CD4-positive, alpha-beta T cell treated with Interleukin-10 for 1 hour (primary cell): ENCODE measurements at regions not wholly inside any gene's neighbourhood (a gene's known extent, or its start where the extent isn't known, plus 50 kb on each side); places are given as distances from the start of the nearest gene placed in this dataset.

Experiments used
- DNase-seq: peaks from one replicate; pipeline ENCODE4 v3.0.0-alpha.2; 2020

DNA sequence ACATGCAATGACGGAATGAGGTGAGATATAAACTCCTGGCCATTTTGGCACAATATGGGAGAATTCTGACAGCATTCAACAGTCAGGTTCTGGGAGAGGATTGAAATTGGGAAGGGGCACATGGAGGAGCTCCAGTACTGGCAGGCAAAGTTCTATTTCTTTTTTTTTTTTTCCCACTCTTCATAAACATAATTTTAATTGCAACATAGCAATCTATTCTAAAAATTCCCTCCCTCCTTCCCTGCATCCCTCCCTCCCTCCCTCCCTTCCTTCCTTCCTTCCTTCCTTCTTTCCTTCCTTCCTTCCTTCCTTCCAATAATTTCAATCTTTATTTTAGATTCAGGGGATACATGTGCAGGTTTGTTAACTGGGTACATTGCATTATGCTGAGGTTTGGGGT is 93.2 kb downstream of the PTCSC3 start:
- no peak for DNase-seq

DNA sequence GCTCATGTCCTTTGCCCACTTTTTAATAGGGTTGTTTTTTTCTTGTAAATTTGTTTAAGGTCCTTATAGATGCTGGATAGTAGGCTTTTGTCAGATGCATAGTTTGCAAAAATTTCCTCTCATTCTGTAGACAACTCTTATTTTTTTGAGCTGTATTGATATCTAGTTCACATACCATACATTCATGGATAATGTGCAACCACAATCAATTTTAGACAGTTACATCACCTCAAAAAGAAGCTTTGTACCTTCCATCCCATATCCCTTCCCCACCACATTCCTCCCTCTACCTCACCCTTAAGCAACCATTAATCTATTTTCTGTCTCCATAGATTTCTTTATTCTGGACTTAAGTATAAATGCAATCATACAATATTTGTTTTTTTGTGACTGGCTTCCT is 98.4 kb downstream of the PTCSC3 start:
- no peak for DNase-seq

DNA sequence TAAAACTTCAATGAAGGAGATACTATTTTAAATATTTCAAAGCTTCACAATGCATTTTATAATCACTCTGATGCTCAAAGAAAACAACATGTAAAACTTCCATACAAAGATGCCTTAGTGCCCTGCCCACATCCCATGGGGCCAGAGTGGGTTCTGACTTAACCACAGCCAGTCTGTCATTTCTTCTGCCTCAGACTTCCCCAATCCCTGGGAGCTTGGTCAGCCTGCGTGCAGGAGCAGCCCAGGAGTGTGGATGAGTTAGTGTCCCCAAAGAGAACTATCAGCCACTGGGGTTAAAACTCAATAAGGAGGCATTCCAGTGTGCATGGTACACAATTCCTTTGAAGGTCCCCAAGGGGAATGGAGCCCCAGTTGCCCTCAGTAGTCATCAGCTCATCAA is 100.3 kb downstream of the PTCSC3 start:
- no peak for DNase-seq

DNA sequence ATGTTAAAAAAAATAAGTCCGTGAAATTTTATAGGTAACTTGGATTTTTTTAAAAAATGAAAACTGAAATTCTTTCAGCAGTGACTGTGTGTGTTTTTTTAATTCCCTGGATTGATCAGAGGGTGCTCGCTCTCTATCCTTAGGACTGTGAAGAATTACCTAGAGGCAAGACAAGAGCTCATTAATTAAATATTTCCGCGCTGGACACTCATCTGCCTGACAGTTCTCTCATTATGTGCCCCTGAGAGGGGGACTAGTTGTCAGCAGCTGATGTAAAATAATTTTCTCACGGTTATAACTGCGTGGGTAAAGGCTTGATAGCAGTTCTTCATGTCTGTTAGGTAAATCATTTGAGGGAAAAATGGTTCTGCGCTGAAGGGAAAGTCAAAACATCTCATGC is 101.3 kb downstream of the PTCSC3 start:
- no peak for DNase-seq

DNA sequence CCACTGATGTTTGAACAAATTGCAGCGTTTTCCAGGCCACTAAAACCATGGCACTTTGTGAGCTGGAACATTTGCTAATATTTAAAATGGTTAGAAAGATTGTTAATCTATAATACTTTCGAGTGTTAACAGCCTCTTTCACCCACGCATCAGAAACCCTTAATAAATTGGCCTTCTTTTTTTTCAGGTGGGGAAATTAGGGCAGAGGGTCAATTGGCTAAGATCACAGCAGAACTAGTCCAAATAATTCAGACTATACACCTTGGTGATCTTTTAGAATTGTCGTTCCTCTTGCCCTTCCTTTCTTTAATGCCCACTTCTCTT is 105.8 kb downstream of the PTCSC3 start:
- no peak for DNase-seq

DNA sequence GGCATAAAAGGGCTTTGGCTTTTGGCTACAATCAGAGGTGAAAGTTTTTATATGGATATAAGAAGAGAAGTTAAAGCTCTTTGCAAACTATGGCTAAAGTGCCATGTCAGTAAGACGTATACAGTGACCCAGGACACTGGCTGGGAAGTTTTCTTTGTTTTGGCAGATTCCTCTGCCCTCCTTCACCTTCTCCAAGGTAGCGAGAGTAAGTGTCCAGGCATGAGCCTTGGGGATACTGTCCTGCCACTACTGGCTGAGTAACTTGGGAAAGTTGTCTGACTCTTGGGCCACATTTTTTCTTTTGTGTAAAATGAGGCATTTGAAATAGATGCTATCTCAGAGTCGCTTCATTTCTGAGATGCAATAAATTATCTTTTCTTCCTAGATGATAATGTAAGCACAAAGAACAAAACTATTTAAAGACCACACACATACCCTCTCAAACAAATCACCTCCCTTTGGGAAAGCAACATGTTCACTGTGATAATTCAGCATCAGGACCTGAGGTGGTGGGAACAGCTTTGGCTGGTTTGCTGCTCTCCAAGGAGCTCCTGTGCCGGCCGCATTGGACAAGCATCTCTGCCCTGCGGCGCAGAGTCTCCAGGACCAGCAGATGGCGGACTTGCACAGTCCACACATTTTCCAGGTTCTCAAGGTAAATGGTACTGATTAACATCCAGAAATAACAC is 106.3 kb downstream of the PTCSC3 start:
- DNase-seq = no peak

DNA sequence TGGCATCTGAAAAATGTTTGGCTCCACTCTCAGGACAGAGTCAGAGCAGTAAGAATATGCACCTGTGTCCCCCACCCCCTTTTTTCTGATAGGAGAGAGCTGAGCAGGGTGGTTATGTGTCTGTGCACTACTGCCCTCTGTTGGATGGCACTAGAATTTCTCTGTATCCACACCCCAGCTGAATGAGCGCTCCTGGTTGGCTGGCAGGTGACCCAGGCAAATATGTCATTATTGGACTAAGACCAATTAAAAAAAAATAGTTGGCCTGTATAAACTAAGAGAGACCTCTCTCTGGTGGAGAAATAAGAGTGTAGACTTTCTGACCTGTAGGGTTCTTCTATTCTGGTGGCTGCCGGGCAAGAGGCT is 107.0 kb downstream of the PTCSC3 start:
- DNase-seq = peak; percentile 32

DNA sequence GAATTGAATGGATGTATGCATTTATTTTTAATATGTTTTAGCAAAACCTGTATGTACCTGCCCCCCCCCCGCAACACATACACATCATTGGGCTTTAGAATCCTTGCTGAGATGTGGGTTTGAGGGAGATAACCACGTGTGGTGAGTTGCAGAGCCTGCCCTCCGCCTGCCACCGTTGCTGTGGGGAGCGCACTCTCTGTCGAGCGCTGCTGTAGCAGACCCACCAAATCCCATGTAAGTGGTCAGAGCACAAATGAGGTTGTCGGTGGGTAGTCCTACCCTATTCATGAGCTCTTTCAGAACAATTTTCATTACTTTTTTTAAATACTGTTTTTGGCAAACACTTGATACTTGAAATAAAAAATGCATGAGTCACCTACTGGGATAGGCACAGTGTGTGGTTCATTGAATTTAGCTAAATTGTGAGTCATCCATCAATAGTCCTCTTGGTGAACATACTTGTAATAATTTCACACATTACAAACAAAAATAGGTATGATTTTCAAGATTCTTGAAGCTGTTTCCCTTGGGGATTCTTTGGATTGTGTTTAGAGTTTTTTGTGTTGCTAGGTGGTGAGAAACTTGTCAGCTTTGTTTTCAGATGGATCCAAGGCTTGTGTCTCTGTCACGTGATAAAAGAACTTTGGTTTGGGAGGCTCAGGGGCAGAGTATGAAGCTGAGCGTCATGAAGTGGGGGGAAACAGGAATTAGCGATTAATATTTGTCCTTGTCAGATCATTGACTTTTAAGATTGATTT is 107.6 kb downstream of the PTCSC3 start:
- no peak for DNase-seq

DNA sequence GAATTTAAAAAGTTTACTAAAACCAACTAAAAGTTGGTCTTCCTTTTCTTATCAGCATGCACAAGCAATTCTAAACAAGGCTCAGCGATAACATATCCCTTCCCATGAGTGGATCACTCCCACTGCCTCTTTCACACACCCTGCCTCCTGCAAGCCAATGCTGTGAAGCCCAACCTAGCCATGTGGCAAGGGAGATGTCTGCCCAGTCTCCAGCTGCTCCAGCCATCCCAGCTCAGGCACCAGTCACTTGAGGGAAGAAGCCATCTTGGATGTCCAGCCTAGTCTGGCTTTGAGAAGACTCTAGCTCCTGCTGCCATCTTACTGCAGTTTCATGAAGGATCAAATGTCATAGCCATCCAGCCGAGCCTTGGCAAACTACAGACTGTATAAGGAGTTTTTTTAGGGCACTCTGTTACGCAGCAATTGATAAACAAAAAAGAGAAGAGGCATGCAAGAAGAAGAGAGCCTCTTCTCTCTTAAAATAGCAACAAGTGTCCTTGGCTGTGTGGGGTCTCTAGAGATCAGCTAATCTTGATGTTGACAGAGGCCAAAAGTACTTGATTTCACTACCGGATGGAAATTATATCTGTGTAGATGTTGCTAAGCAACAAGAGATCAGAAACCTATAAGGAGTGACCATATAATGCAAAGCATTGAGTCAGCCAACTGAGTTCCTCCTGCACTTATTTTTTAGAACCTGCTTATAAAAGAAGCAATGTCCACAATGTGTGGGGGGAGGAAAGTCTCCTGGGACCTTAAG is 108.9 kb downstream of the PTCSC3 start:
- DNase-seq = no peak

DNA sequence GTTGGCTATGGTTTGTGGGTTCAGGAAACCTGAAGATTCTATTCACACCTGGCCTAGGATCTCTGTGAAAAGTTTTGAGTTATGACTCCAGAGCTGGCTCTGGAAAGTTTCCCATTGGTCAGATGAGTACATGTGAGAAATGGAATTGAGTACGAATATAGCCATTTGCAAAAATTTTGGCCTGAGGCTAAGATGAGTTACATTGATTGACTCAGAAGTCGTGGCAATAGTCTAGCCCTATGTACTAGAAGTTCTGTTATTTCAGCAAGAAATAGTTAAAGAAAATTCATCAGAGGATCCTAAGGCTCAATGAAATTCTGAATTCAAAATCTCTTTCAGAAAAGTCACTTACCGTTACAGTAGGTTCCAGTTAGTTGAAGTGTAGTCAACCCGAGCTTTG is 109.9 kb downstream of the PTCSC3 start:
- no peak for DNase-seq

DNA sequence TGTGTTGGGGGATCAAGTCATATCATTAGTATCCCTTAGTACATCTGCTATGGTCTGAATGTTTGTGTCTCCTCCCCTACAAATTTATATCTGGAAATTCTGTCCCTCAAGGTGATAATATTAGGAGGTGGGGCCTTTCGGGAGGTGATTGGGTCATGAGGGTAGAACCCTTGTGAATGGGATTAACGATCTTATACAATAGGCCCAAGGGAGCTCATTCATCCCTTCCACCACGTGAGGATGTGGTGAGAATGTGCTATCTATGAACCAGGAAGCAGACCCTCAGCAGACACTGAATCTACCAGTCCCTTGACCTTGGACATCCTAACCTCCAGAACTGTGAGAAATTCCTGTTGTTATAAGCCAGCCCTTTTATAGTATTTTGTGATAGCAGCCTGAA is 110.7 kb downstream of the PTCSC3 start:
- DNase-seq = no peak

DNA sequence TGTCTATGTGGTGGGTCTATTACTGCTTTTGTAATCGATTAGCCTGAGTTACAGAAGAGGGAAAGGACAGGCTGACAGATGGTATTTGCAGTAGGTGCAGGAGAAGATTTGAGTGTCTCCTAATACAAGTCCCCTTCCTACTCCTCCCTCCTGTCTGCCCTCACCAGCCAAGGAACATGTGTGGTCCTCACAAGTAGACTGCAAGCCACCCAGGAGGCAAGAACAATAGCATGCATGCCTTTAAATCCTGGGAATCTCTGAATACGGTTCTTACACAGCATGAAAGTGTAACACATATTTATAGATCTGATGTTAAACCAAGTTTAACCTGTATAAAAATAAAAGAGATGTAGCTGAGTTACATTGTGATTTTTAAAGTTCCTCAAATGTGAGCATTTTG is 117.0 kb downstream of the PTCSC3 start:
- no peak for DNase-seq

DNA sequence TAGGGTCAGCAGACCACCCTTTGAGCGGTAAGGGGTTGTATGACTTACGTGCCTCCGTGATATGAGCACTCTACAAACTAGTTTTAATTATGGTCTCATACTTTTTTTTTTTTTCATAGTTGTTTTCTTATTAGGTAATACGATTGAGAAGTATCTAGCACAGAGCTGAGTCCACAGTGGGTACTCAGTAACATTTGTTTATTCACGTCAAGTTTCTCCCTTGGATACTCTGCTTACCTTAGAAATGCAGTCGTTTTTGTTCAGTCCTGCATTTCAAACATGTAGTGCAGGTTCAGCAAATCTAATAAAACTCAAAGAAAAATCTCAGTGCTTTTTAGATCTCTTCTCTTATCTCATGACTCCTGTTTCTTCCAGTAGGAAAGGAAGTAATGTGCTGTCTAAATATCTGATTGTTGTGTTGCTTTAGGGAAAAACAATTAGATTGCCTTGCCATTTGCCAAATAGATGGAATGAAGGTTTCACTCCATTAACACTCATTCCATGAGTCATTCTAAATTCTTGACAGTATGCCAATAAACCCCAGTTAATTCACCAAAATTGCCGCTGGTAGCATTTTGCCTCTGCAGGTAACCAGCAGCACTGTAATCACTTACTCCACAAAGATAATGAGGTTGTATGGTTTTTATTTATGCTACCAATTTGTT is 118.9 kb downstream of the PTCSC3 start:
- no peak for DNase-seq

DNA sequence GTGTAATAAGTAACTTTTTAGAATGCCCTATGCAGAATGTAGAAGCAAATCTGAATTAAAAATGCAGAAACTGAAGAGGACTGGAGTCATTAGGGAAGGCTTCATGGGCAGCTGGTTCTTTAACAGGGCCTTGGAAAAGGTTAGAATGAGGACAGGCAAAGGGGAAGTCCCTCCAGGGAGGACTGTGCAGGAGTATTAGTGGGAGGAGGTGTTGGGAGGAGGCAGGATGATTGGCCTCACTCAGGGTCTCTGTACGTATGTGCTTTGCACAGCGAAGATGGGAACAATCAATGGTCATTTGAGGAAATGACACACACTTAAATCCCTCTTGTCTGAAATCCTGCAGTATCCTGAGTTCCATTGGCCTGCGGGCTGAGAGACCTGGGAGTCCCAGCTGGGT is 119.7 kb downstream of the PTCSC3 start:
- no peak for DNase-seq

DNA sequence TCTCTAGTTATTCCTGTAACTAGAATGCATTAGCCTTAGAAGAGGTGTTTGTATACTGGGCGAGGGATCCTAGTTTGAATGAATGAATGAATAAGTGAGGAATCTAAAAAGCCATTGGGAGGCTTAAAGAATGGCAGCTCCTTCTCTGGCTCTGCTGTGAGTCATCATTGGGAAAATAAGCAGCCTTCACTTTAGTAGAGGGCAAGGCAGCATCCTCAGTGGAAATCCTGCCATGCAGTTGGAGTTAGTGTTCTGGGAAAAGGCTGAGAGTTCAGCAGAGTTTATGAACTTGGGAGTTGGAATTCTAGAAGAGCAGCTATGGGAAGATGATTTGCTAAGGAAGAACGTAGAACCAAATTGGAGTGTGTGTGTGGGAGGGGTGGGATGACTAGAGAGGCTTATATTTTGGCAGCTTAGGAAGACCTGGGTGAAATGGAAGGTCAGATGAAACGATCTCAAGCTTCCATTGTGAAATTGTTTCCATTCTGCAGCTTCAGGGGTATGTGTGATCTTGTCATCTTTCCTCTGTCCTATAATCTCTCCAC is 120.8 kb downstream of the PTCSC3 start:
- no peak for DNase-seq

DNA sequence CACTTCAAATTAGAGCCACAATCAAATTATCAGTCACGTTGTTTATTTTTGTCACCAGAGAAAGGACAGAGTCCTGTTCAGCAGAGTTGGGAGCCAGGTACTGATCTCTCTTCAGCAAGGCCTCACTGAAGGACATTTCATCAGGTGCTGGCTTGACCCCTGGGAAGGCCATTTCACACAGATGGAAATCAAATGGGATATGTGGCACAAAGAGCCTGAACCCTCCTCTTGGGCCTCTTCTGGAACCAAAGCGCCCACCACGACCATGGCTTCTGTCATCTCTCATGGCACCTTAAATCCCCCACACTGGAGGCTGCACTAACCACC is 121.5 kb downstream of the PTCSC3 start:
- no peak for DNase-seq

DNA sequence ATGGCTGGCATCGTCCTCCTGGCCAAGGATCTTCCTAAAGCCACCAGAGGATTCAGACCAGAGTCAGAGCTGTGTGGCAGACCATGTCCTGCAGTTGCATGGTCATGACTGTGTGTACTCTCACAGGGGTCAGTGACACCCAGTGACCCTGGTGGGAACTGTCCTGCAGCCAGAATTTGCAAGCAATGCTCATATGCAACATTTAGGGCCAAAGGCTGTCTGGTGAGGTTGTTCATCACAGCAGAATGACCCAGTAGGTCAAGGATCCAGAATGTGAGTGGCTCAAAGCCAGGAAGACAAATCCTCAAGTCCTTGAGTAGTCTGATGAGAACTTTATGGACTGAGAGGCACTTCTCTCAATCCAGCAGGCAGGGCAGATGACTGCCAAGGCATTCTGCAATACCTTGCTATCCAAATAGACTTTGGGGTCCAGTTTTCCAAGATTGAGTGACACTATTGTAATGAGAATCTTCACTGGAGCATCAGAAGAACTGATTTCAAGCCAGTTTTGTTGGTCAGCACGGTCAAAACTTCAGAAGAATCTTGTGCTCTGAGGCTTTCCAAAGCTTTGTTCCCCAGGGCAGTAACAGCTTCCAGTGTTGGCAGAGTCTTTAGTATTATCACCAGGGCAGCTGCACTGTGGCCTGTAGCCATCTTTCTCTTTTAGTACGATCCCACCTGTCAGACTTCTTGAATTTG is 122.0 kb downstream of the PTCSC3 start:
- DNase-seq = no peak

DNA sequence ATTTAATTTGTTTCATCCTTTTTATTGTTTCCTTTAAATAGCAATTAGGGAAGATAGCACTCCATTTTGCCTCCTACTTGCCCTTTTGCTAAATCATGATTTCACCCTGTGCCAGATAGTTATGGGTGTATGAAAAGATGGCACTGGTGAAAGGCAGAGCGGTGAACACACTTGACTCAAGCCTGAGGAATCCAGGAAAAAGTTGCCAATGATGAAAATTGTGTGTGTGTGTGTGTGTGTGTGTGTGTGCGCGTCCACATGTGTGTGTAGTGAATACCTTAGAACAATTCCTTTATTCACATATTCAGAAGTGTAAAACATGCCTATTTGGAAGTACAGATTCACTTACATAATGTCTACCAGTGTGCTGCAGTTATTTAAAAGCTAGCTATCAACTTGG is 123.8 kb downstream of the PTCSC3 start:
- no peak for DNase-seq

DNA sequence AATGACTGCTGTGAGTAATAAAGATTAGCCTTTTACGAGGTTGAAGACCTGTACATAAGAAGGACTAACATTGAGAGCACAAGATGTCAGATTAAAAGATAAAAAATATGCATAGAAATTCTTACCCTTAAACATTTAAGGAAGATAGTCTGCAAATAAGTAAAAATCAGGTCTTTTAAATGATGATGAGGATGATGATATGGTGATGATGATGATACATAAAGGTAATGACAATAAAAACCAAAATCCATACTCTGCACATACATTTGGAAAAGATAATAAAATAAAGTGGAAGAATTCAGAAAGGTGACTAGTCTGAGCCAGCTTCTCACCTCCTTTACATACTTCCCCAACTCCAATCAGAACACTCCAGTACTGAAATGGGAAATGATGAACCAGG is 124.5 kb downstream of the PTCSC3 start:
- no peak for DNase-seq

DNA sequence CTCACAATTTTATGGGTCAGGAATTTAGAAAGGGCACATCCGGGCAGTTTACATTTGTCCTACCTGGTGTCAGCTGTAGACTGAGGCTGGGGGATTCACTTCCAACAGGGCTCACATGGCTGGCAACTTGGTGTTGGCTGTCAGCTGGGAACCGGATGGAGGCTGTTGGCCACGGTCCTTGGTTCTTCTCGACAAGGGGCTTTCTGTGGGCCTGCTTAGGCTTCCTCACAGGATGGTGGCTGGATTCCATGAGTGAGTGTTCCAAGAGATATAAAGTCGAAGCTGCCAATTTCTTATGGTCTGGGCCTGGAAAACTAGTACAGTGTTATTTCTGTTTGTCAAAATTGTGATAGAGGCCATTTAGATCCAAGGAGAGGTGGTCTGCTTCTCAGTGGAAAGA is 127.9 kb downstream of the PTCSC3 start:
- DNase-seq = no peak

DNA sequence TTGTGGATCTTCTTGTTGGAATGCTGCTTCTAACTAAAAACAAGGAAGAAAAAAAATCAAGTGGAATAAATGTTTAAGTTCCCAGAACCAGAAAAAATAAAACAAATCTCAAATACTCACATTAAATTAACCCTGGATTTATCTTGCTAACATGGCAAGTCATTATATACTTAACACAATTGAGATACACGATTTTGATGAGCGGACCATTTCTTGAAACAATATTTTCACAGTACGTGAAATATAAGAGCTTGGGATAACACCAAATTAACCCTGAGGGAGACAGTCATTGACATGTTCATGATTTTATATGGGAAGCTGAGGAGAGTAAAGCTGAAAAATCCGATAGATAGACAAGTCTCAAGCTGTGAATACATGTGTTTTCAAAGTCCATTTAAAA is 128.6 kb downstream of the PTCSC3 start:
- no peak for DNase-seq

DNA sequence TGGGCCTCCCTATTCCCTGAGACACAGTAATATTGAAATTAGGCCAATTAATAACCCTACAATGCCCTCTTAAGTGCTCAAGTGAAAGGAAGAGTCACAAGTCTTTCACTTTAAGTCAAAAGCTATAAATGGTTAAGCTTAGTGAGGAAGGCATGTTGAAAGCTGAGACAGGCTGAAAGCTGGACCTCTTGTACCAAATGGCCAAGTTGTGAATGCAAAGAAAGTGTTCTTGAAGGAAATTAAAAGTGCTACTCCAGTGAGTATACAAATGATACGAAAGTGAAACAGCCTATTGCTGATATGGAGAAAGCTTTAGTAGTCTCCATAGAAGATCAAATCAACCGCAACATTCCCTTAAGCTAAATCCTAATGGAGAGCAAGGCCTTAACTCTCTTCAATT is 140.8 kb downstream of the PTCSC3 start:
- no peak for DNase-seq

DNA sequence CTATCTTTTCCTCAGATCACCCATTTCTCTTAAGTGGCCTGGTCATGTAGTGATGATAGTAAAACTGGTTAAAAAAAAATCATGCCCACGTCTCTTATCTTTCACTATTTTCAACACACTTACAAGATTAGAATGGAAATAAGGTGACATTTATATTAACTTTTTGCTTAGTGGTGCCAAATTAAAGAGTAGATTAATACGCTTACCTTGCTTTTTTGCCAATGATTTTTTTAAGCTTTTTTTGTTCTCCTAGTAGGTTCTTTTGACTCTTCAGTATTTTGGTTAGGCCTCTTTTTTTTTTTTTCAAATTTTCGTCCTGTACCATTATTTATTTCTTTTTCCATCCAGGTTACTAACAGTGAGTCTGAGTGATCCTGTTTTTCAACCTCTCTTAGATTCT is 147.9 kb downstream of the PTCSC3 start:
- DNase-seq = no peak
